NCI-H1417 (cell line): ENCODE measurements at regions not wholly inside any gene's neighbourhood (a gene's known extent, or its start where the extent isn't known, plus 50 kb on each side); places are given as distances from the start of the nearest gene placed in this dataset.

Experiments
- DNase-seq, 3 experiments: peaks; one replicate each; lab custom pipeline; 2025; lab: John Stamatoyannopoulos, UW

DNA sequence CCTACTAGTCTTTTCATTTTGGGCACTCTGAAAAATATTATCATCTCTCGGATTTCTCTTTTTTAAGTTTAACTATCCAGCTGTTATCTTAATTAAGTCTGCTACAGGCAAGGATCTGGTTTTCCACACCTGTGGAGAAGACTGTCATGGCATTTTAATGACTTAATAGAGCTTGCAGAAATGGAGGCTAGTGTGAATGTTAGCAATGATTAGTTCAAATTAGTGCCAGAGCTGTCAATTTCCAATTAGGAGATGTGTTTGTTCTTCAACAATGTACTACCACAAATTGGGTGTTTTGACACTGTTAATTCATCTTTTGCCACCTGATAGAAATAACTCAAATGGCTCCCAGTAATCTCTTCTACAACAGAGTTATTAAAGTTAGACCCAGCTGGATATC lies 2023.0 kb upstream of the CDH9 start:
- peak in 2 of 3 experiments; percentile 41 to 87 for DNase-seq

GRCh38 chr5:29054694-29055093 lies 2016.3 kb upstream of the CDH9 start:
- DNase-seq, result peak in 1 of 3 experiments; percentile 55

- DNase-seq, result no peak
Measured at GRCh38 chr5:29054282-29054681, 2015.9 kb upstream of the CDH9 start.

DNA sequence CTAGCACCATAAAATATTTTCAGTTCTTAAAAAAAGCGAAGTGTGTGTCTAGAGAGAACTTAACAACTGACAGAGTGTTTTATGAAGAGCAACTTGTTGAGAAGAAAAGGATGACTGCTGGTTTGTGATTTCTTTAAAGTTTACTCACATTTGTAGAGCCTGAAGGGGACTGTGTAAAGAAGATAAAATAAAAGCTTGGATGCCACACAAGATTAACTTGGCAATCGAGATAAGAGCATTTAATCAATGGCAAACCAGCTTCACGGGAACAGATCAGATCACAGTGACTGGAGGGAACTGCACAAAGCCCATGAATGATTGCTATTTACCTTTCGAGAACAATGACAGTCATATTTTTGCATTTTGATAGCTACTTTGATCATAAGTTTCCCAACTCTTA lies 2013.1 kb upstream of the CDH9 start:
- no peak for DNase-seq

- no peak for DNase-seq
Measured at GRCh38 chr5:29042152-29042551, 2003.8 kb upstream of the CDH9 start.

GRCh38 chr5:29040404-29040803 lies 2002.0 kb upstream of the CDH9 start:
- DNase-seq, result no peak

DNA sequence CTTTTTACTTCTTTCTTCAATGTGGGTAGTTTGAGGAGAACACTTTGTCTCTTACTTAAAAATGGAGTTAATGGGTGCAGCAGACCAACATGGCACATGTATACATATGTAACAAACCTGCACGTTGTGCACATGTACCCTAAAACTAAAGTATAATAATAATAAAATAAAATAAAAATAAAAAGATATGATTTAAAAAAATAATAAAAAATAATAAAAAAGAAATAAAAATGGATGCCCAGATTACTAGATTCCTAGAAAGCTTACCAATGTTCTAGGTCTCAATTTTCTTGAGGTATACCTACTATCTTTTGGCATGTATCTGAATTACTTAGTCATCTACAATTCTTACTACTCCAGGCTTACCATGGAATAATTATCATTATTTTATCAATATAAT lies 2001.6 kb upstream of the CDH9 start:
- no peak for DNase-seq

GRCh38 chr5:29037716-29038115 lies 1999.3 kb upstream of the CDH9 start:
- no peak for DNase-seq

GRCh38 chr5:29024052-29024451 lies 1985.7 kb upstream of the CDH9 start:
- DNase-seq, result no peak

DNA sequence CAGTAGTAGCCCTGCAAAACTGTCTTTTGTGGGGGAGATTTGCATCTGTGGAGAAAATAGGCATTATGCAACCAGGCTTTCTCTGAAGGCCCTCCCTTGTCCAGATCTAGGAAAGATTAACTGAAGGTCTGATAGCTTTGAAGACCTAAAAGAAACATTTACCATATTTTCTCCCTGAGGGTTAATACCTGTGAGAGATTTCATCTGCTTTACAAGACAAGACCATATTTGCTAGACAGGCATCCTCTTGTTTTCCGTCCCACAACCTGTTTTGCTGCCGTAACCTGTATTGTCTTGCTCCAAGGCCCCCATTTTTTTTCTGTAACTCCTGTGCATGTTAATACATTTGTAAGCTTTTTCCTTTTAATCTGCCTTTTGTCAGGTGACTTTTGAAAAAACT lies 1985.2 kb upstream of the CDH9 start:
- no peak for DNase-seq

DNA sequence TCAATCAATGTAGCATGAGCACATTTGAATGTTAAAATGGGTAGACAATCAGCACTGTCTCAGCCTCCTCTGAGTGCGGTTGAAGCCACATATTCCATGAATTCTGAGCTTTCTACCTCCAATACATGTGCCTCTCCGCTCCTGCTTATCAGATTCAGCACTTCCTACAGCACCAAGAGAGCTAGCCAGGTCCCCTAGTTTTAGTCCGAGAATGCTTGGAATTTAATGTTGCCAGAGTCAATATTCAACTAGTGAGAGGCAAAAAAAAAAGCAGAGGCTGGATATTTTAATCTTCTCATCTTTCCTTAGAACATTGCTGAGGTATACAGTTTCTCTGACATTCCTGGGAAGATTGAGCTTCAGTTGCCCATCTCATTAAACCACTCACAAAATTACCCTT lies 1979.1 kb upstream of the CDH9 start:
- DNase-seq, result no peak

GRCh38 chr5:29016067-29016466 lies 1977.7 kb upstream of the CDH9 start:
- DNase-seq, result no peak

- no peak for DNase-seq
Measured at GRCh38 chr5:29015523-29015922, 1977.1 kb upstream of the CDH9 start.

DNA sequence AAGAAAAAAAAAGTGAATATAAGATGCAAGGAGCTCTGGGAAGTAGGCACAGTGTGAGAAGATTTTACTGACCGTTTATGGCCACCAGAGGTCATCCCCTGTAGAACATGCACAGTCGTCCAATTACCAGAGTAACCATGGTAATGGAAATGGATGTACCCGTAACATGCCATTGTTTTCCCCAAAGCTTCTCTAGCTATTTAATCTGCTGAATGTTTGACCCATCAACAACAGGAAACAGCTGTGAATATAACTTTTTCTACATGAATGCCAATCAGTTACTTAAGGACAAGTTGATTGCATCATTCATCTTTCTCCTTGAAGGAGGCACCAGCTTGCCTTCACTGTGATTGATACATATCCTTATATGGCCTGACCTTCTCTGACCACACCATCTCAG lies 1967.0 kb upstream of the CDH9 start:
- peak in 1 of 3 experiments; percentile 37 for DNase-seq

- no peak for DNase-seq
Measured at GRCh38 chr5:29002481-29002880, 1964.1 kb upstream of the CDH9 start.

GRCh38 chr5:29001666-29002065 lies 1963.3 kb upstream of the CDH9 start:
- no peak for DNase-seq

DNA sequence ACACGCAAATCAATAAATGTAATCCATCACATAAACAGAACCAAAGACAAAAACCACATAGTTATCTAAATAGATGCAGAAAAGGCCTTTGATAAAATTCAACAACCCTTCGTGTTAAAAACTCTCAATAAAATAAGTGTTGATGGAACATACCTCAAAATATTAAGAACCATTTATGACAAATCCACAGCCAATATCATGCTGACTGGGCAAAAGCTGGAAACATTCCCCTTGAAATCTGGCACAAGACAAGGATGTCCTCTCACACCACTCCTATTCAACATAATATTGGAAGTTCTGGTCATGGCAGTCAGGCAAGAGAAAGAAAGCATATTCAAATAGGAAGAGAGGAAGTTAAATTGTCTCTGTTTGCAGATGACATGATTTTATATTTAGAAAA lies 1946.3 kb upstream of the CDH9 start:
- DNase-seq, result no peak

DNA sequence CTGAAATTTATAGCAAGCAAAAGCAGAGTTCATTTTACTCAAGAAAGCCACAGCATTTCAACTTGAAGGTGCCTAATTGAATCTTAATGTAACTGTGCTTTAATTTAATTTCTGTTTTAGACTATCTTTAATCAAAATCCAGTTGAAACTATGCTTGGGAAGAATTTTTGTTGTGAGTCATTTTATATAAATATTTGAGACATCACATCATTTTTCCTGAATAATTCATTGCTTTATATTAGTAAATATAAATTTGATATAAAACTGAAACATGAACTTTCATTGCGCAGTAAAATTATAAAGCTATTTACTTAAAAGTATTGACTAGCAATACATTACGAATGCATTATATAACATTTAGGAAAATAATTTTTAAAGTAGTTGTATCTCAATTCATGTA lies 1937.1 kb upstream of the CDH9 start:
- DNase-seq, result no peak

DNA sequence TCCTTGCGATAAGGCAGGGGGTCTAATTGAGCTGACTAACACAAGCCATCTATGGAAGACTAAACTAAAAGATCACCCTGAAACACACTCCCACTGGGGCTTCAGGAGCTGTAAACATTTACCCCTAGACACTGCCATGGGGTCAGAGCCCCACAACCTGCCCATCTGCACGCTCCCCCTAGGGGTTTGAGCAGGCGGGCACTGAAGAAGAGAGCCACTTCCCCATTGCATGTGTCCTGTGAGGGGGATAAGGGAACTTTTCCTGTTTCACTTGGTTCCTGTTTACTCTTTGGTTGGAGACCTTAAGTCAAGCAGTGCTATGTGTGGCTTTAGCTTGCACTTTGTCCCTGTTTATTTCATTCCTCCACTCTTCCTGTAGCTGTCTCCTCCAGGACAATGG lies 1929.5 kb upstream of the CDH9 start:
- no peak for DNase-seq

DNA sequence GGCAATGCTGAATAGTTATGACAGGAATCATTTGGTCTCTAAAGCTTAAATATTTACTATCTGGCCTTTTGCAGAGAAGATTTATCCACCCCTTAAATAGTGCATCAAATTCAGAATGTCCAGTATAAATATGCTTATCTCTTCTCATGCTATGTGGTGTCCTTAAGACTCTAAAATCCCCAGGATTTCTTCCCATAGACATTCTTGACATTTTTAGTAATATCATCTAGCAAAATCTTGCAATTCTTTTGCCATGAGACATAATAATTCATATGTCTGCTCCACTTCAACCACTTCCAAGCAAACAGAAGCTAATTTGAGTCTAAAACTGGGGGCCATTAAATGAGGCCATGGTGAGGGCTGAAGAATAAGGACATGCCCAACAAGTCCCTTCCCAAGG lies 1923.4 kb upstream of the CDH9 start:
- DNase-seq, result no peak

DNA sequence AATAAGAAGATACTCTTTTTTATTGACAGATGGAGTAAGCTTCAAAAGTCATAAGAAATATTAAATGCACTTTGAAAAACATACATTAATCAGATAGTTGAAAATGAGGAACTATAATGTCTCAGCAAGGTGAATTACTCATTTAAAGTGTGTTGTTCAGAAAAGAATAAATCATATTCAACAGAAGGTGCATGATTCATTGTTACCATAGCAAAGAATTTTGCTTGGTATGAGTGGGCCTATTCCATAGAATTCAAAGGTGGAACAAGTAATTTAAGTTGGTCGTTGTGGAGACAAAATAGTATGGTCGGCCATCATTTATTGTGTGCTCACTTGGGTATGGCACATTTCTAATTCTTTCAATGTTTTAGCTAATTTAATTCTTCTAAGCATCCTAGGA lies 1920.2 kb upstream of the CDH9 start:
- DNase-seq, result no peak

DNA sequence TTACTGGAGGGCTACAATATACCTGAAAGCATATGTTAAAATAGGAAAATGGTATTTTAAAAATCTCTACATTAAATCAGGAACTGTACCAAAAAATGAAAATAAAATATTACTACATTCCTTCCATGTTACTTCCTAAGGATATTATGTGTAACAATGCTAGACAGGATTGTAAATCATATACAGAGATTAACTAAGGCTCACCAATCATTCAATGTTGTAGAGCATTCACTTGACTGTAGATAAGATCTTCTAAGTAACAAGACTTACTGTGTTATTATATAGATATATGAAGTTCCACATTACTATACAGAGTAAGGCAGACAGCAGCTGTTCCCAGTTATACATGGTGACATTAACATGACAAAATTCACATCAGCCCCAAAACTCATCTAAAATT lies 1919.1 kb upstream of the CDH9 start:
- no peak for DNase-seq

GRCh38 chr5:28954074-28954473 lies 1915.7 kb upstream of the CDH9 start:
- DNase-seq, result no peak

DNA sequence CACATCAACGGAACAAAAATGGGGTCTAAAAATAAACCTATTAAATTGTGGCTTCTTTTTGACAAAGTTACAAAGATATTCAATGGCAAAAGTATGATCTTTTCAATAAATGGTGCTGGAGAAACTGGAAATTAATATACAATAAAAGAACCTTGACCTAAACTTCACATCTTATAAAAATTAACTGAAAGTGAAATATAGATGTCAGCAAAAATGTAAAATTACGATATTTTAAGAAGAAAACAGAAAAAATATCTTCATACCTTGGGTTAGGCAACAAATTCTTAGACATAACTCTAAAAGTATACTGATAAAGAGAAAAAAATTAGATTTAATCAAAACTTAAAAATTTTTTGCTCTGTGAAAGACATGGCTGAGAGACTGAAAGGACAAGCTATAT lies 1909.5 kb upstream of the CDH9 start:
- no peak for DNase-seq

DNA sequence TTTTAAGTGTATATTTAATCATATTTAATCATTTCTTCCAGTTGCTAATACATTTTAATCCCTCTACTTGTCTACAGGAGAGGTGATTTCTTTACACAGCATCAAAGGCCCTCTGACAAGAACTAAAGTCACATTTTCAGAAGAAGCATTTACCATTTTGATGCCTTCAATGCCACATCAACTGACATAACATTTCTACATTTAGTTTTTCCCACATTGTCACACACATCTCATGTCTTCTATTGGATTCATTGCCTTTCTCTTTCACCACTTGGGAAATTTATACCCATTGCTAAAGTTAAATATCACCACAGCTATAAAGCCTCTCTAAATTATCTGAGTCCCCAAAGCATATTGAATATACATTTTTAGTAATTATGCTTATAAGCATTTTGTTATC lies 1907.5 kb upstream of the CDH9 start:
- DNase-seq, result no peak
